SK-N-SH (cell line): ENCODE measurements at regions not wholly inside any gene's neighbourhood (a gene's known extent, or its start where the extent isn't known, plus 50 kb on each side); places are given as distances from the start of the nearest gene placed in this dataset.

ENCODE experiments used
- CTCF ChIA-PET: fragments of 300-600, 350-600 bp; formaldehyde crosslinking; extraction: SDS; loops from one replicate; lab custom pipeline; 2021; lab: Yijun Ruan, JAX
- POLR2A ChIA-PET: fragments of 350-600 bp; sonication (Branson Sonifier 250); formaldehyde crosslinking; extraction: SDS; loops from one replicate; lab custom pipeline; 2020; ENCODE audit warnings: antibody characterized with exemption, inconsistent platforms; lab: Yijun Ruan, JAX
- DNase-seq: peaks from one replicate; pipeline ENCODE4 v3.0.0; 2012
- H2AFZ ChIP-seq: fragments of 200-600 bp; sonication (generic); 2 replicates; pipeline ENCODE4 v1.8.1; 2016; ENCODE audit warnings: antibody characterized with exemption, mild to moderate bottlenecking, low read depth
- H3F3A ChIP-seq: fragments of 200-600 bp; sonication (generic); replicated peaks from 2 replicates; pipeline ENCODE3; 2016; ENCODE audit warnings: antibody characterized with exemption, mild to moderate bottlenecking; ENCODE audit not compliant: insufficient read depth
- H3K27ac ChIP-seq, 2 experiments: fragments of 200-500 bp in 1 of 2; fragments of 200-600 bp in 1 of 2; sonication (Bioruptor generic) in 1 of 2; sonication (generic), shearing (Covaris generic) in 1 of 2; 2 replicates each; pipeline versions ENCODE4 v1.5.1 to v1.6.1; 2014 to 2016; ENCODE audit warnings: low read depth in 2 of 2, inconsistent platforms in 1 of 2, low read length in 1 of 2, mild to moderate bottlenecking in 1 of 2, mixed read lengths in 1 of 2
- H3K27me3 ChIP-seq: fragments of 200-600 bp; sonication (generic), shearing (Covaris generic); 2 replicates; pipeline ENCODE4 v1.6.1; 2016; ENCODE audit warnings: mixed run types; ENCODE audit not compliant: insufficient read depth
- H3K36me3 ChIP-seq, 2 experiments: fragments of 200-500 bp in 1 of 2; fragments of 200-600 bp in 1 of 2; sonication (Bioruptor generic) in 1 of 2; sonication (generic) in 1 of 2; replicated peaks in 1 of 2; 2 replicates each; pipeline versions ENCODE3 to v1.5.1; 2014 to 2016; ENCODE audit warnings: low read length in 1 of 2, mild to moderate bottlenecking in 1 of 2; ENCODE audit not compliant: insufficient read depth in 2 of 2, control insufficient read depth in 1 of 2
- H3K4me1 ChIP-seq, 2 experiments: fragments of 200-500 bp in 1 of 2; fragments of 200-600 bp in 1 of 2; sonication (Bioruptor generic) in 1 of 2; sonication (generic), shearing (Covaris generic) in 1 of 2; 2 replicates each; pipeline versions ENCODE4 v1.5.1 to v1.6.1; 2014 to 2016; ENCODE audit warnings: low read depth in 1 of 2, low read length in 1 of 2, mixed run types in 1 of 2; ENCODE audit not compliant: insufficient read depth in 2 of 2, control insufficient read depth in 1 of 2
- H3K4me2 ChIP-seq: fragments of 200-600 bp; sonication (generic), shearing (Covaris generic); 2 replicates; pipeline ENCODE4 v1.6.1; 2017; ENCODE audit warnings: mixed run types
- H3K4me3 ChIP-seq, 2 experiments: fragments of 200-500 bp in 1 of 2; fragments of 200-600 bp in 1 of 2; sonication (Bioruptor generic) in 1 of 2; sonication (generic), shearing (Covaris generic) in 1 of 2; 2 replicates each; pipeline versions ENCODE4 v1.5.1 to v1.8.1; 2014 to 2016; ENCODE audit warnings: low read depth in 2 of 2, inconsistent platforms in 1 of 2, low read length in 1 of 2, mild to moderate bottlenecking in 1 of 2, mixed read lengths in 1 of 2, moderate library complexity in 1 of 2
- H3K79me2 ChIP-seq: fragments of 200-600 bp; sonication (generic); 2 replicates; pipeline ENCODE4 v1.8.1; 2017; ENCODE audit warnings: mild to moderate bottlenecking; ENCODE audit not compliant: insufficient read depth
- H3K9ac ChIP-seq: fragments of 200-600 bp; sonication (generic); 2 replicates; pipeline ENCODE4 v1.6.1; 2017; ENCODE audit warnings: mixed run types
- H3K9me2 ChIP-seq: fragments of 200-600 bp; sonication (generic); 2 replicates; pipeline ENCODE4 v1.6.1; 2017; ENCODE audit warnings: mixed run types
- H3K9me3 ChIP-seq: fragments of 200-600 bp; sonication (generic); 2 replicates; pipeline ENCODE4 v1.6.1; 2017; ENCODE audit warnings: mixed run types, mild to moderate bottlenecking, moderate library complexity
- H4K20me1 ChIP-seq: fragments of 200-600 bp; sonication (generic); 2 replicates; pipeline ENCODE4 v1.6.1; 2017; ENCODE audit warnings: mild to moderate bottlenecking, mixed run types; ENCODE audit not compliant: insufficient read depth
- CHD2 ChIP-seq: fragments of 150-350 bp; IDR thresholded peaks from 2 replicates; pipeline ENCODE4 v1.6.1; 2018; ENCODE audit warnings: low read length; ENCODE audit not compliant: partially characterized antibody
- CTCF ChIP-seq: fragments of 200-600 bp; sonication (generic); IDR thresholded peaks from 2 replicates; pipeline ENCODE4 v1.6.1; 2017; ENCODE audit warnings: antibody characterized with exemption, mild to moderate bottlenecking, moderate library complexity
- EZH2phosphoT487 ChIP-seq: fragments of 200-600 bp; sonication (generic); IDR thresholded peaks from 2 replicates; pipeline ENCODE4 v1.6.1; 2017; ENCODE audit warnings: low read depth, mixed run types, mild to moderate bottlenecking, antibody characterized with exemption, moderate library complexity, borderline replicate concordance
- FOXM1 ChIP-seq: IDR thresholded peaks from 2 replicates; pipeline ENCODE4 v1.4.0; 2012; ENCODE audit warnings: low read depth, mild to moderate bottlenecking
- GABPA ChIP-seq: IDR thresholded peaks from 2 replicates; pipeline ENCODE4 v1.4.0; 2012; ENCODE audit warnings: low read depth, mild to moderate bottlenecking
- IRF3 ChIP-seq: fragments of 150-350 bp; IDR thresholded peaks from 2 replicates; pipeline ENCODE4 v1.6.1; 2016; ENCODE audit warnings: mild to moderate bottlenecking, low read depth, low read length
- POLR2AphosphoS5 ChIP-seq: IDR thresholded peaks from 2 replicates; pipeline ENCODE4 v1.6.1; 2012; ENCODE audit warnings: low read depth, low read length
- RCOR1 ChIP-seq: fragments of 150-350 bp; IDR thresholded peaks from 2 replicates; pipeline ENCODE4 v1.6.1; 2017; ENCODE audit warnings: antibody characterized with exemption, low read length
- RFX5 ChIP-seq: IDR thresholded peaks from 2 replicates; pipeline ENCODE4 v1.6.1; 2012; ENCODE audit warnings: mild to moderate bottlenecking, improper control_type of control experiment, low read length
- RXRA ChIP-seq: IDR thresholded peaks from 2 replicates; pipeline ENCODE4 v1.4.0; 2012; ENCODE audit warnings: low read depth, mild to moderate bottlenecking, borderline replicate concordance
- SIN3A ChIP-seq: IDR thresholded peaks from 2 replicates; pipeline ENCODE4 v1.6.1; 2012; ENCODE audit warnings: low read depth, mild to moderate bottlenecking, low read length, moderate library complexity, borderline replicate concordance
- SMC3 ChIP-seq: IDR thresholded peaks from 2 replicates; pipeline ENCODE4 v1.6.1; 2012; ENCODE audit warnings: low read depth, low read length, improper control_type of control experiment
- TAF1 ChIP-seq: IDR thresholded peaks from 2 replicates; pipeline ENCODE4 v1.6.1; 2012; ENCODE audit warnings: low read depth, mild to moderate bottlenecking, low read length, moderate library complexity, borderline replicate concordance
- YY1 ChIP-seq: IDR thresholded peaks from 2 replicates; pipeline ENCODE4 v1.4.0; 2012; ENCODE audit warnings: low read depth, mild to moderate bottlenecking
- WGBS: methylation state at CpG from one replicate; pipeline ENCODE4 v1.1.6; 2017; ENCODE audit warnings: low lambda C conversion rate; 5-methylcytosine and 5-hydroxymethylcytosine counted together

GRCh38 chr20:48556956-48557355, 270.8 kb downstream of the PREX1 start:
- 15% methylated on average over 5 of the region's 6 CpGs for WGBS
- Histone ChIP-seq H3K9me2 (no peaks in the 10 kb centered on the region), H3K9ac (no peak overlapping the region), H4K20me1 (no peaks in the 10 kb centered on the region), H2AFZ (no peak overlapping the region), H3K4me3 (no peak overlapping the region), H3K79me2 (no peaks in the 10 kb centered on the region), H3K27ac (peak overlapping the region in 1 of 2 experiments; percentile 76; a peak in 2 of 4 replicates), H3F3A (no peaks in the 10 kb centered on the region), H3K36me3 (no peaks in the 10 kb centered on the region)
- ChIA-PET CTCF (interaction anchor here (0.7 to 7.6 kb wide), 7 partner anchors 11 to 879 kb away, joined by 3 to 49 read pairs (median 5); no protein-coding TSS in a partner anchor), POLR2A (no interaction called here)
- TF ChIP-seq CHD2, result peak; percentile 34
- 0 out of 2 replicates have a peak, but pooled peaks have one; percentile 29 for TF ChIP-seq RCOR1
- no peak for TF ChIP-seq FOXM1
- TF ChIP-seq SMC3, result no peak
- TF ChIP-seq, all 33 proteins: peak for 2
- H3K9me3 ChIP-seq, result no peaks in the 10 kb centered on the region
- H3K27me3 ChIP-seq, result no peaks in the 10 kb centered on the region; the same call in 1 of the 2 replicates
- peaks cover 0 to 27% of the 10 kb centered on the region in 2 experiments; a peak in 2 of 4 replicates for H3K4me1 ChIP-seq
- H3K4me2 ChIP-seq, result no peak overlapping the region
- peak; percentile 57 for DNase-seq

- H3K27me3 ChIP-seq, result no peaks in the 10 kb centered on the region
- TF ChIP-seq FOXM1 (no peak), YY1 (no peak), RFX5 (no peak), RXRA (no peak), SMC3 (no peak), SIN3A (no peak), TAF1 (no peak), EZH2phosphoT487 (no peak), GABPA (no peak), IRF3 (no peak), POLR2AphosphoS5 (no peak), CTCF (no peak)
- TF ChIP-seq, all 33 proteins: peak for 0
- Histone ChIP-seq H3K4me2 (no peak overlapping the region), H3K36me3 (no peaks in the 10 kb centered on the region), H3K4me3 (no peak overlapping the region), H2AFZ (no peak overlapping the region), H3K79me2 (no peaks in the 10 kb centered on the region), H4K20me1 (no peaks in the 10 kb centered on the region), H3K27ac (no peak overlapping the region), H3K4me1 (peaks cover 0 to 10% of the 10 kb centered on the region in 2 experiments; a peak in 1 of 4 replicates), H3K9me2 (no peaks in the 10 kb centered on the region), H3K9ac (no peak overlapping the region), H3K9me3 (no peaks in the 10 kb centered on the region), H3F3A (no peaks in the 10 kb centered on the region)
- CTCF ChIA-PET, result interaction anchor here (1.0 to 7.6 kb wide), 2 partner anchors 14 to 68 kb away, joined by 4 to 49 read pairs; no protein-coding TSS in a partner anchor
- POLR2A ChIA-PET, result no interaction called here
- WGBS, result 63% methylated on average over 8 of the region's 8 CpGs
- no peak for DNase-seq
Measured at GRCh38 chr20:48552550-48552949, 275.2 kb downstream of the PREX1 start.
